Left ventricle myocardium superior (tissue), 1 donor: ENCODE measurements at regions not wholly inside any gene's neighbourhood (a gene's known extent, or its start where the extent isn't known, plus 50 kb on each side); places are given as distances from the start of the nearest gene placed in this dataset.

Source experiments
- ATAC-seq: fragments of 200-7000 bp; cut with Tn5 transposase; one replicate; pipeline ENCODE4 v1.9.1; 2020; ENCODE audit warnings: mild to moderate bottlenecking, moderate library complexity
- DNase-seq: peaks from one replicate; pipeline ENCODE4 v3.0.0-alpha.2; 2020
- intact Hi-C: fragments of 100-400 bp; cut with micrococcal nuclease; formaldehyde crosslinking; loops from one replicate; pipeline ENCODE4 v1.11.0; 2022
- donor health status: DM: no; HTN: yes; CAD: no; lungs with severe emphysema.

DNA sequence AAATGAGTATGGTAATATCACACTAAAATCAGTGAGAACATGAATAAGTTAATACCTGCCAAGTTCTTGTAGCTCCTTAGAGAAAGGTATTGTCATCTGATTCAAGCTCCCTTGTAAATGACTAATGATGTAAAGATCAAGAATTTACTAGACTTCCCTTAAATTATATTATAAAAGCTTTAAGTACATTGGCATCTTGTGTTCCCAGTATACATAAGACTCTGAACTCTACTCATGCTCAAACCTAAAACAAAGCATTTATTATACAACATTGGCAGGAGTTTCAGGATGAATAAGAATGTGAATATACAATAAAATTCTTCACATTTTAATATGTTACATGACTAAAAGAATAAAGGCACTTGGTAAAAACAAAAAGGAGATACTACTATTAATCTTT is 126.8 kb upstream of the UNC5C start:
- intact Hi-C loops, result no loop called here
- DNase-seq (no peak), ATAC-seq (no peak)

DNA sequence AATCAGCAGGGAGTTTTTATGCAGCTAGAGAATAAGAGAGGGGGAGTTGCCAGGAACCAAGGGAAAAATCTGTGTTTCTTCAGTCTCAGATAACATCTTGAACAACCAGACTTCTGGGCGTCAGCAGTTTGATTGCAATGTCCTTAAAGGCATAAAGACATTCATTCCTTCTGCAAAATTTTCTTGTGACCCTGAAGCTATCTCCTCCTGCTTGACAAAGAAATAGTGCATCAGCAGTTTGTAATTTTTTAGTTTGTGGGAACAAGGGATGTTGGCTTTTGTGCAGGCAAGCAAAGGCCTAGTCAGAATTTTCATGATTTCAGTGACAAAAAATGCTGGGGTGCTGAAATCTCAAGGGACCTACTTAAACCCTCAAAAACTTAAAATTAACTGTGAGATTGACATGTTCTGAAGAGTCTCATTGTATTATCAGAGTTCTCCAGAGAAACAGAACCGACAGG is 125.8 kb upstream of the UNC5C start:
- DNase-seq (no peak), ATAC-seq (no peak)
- intact Hi-C loops, result no loop called here

GRCh38 chr4:95672811-95673210 is 124.0 kb upstream of the UNC5C start:
- intact Hi-C loops, result no loop called here
- ATAC-seq, result no peak
- DNase-seq, result no peak

GRCh38 chr4:95660719-95661118 is 111.9 kb upstream of the UNC5C start:
- DNase-seq, result no peak
- intact Hi-C loops, result no loop called here
- no peak for ATAC-seq

GRCh38 chr4:95651891-95652290 is 103.1 kb upstream of the UNC5C start:
- intact Hi-C loops, result no loop called here
- ATAC-seq (no peak), DNase-seq (no peak)

DNA sequence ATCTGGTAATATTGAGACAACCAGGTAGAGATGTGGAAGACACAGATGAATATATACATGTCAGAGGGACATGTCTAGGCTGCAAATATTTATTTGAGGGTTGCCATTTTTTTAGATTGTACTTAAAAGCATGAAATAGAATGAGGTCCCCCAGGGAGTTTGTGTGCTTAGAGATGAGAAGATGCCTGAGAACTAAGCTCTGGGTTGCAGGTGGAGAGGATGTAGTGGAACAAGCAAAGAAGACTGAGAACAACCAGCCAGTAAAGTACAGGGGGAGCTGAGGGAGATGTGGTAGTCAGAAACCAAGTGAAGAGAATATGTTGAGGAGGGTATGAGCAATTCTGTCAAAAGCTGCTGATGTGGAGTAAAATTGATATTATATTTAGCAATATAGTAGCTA is 95.6 kb upstream of the UNC5C start:
- ATAC-seq, result no peak
- DNase-seq, result no peak
- intact Hi-C loops, result no loop called here

- intact Hi-C loops, result no loop called here
- DNase-seq (no peak), ATAC-seq (no peak)
Measured at GRCh38 chr4:95643627-95644026, 94.9 kb upstream of the UNC5C start.

DNA sequence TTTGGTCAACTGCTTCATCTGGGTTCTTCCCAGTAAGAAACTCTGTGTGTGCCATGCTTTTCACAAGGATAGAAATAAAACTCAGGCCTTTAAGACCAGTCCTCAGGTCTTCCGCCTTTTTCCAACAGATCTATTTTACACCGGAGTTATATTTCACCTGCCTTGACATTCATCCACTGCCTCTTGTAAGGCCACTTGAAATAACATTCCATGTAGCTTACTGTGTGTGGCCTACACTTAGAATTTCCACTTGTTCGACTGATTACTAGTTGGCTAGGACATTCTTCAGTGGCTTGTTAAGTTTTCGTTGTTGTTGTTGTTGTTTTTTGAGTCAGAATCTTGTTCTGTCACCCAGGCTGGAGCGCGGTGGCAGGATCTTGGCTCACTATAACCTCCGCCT is 92.8 kb upstream of the UNC5C start:
- intact Hi-C loops, result no loop called here
- no peak for ATAC-seq

GRCh38 chr4:95640311-95640710 is 91.5 kb upstream of the UNC5C start:
- ATAC-seq, result no peak
- intact Hi-C loops, result no loop called here
- DNase-seq, result no peak

More for the DNA sequence above, 92.8 kb upstream of the UNC5C start:
- DNase-seq, result no peak

DNA sequence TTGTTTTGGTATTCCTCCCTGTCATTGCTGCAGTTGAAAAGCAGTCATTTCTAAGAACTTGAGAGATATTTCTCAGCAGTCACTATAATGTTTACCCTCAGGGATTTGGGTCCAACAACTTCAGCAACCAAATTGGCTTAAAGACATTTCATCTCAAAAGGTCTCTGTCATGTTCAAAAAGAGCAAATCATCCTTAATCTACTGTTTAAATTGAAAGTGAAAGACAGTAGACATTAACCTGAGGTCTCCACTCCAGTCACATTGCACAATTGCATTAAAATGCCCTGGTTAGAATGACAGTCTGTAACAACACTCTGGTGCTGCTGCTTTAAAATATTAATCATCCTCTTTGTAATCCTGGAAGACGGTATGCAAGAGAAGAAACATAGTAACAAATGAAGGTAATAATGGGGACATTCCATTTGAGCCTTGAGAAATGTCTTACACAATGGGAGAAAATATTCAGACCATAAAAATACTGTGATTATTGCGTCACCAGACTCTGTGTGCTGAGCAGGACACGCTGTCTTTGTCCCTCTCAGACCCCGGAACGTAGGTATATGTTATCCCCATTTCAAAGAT is 90.2 kb upstream of the UNC5C start:
- intact Hi-C loops, result no loop called here
- DNase-seq, result no peak
- peak; percentile 24 for ATAC-seq

GRCh38 chr4:95637043-95637600 is 88.3 kb upstream of the UNC5C start:
- no peak for DNase-seq
- ATAC-seq, result no peak
- intact Hi-C loops, result no loop called here

DNA sequence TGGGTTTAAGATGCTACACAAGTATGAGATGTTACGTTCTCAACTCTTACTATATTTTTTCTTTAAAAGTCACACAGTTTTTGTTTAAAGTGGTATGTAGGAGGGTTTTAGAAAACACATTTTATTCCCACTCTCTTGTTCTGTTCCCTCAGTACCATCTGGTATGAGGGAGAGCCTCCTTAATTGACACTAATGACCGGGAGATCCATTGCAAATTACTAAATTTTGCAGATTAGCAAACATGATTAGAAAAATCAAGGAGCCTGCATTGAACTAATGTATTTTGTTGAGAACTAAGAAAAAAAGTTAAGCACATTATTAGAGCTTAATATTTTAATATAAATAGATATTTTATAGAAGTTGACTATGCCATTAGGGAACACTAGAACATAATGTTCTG is 87.3 kb upstream of the UNC5C start:
- no peak for ATAC-seq
- DNase-seq, result no peak
- intact Hi-C loops, result no loop called here

GRCh38 chr4:95627709-95628108 is 78.9 kb upstream of the UNC5C start:
- ATAC-seq (peak; percentile 31), DNase-seq (no peak)
- intact Hi-C loops, result no loop called here

DNA sequence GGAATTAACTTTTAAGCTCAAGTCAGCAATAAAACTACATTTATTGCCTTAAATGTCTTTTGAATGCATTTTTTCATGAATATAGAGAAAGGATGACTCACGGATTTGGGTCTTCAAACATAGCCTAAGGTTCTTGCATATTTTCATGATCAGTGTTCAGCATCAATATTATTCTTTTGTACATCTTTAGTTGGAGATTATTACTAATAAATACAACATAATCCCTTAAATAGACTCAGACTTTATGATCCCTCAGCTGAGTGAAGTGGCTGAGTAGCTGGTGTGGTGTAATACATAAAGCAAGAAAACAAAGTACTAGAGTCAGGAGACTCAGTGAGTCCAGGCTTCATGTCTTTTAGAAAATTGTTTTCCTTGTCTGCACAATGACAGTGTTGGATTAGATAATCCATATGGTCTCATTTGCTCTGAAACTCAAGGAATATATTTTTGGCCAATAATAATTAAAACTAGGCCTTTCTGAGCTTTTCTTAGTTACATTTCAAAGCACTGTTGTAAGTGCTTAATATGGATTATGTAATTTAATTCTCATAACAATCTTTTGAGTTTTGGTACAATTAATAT is 78.3 kb upstream of the UNC5C start:
- DNase-seq, result no peak
- intact Hi-C loops, result no loop called here
- no peak for ATAC-seq

DNA sequence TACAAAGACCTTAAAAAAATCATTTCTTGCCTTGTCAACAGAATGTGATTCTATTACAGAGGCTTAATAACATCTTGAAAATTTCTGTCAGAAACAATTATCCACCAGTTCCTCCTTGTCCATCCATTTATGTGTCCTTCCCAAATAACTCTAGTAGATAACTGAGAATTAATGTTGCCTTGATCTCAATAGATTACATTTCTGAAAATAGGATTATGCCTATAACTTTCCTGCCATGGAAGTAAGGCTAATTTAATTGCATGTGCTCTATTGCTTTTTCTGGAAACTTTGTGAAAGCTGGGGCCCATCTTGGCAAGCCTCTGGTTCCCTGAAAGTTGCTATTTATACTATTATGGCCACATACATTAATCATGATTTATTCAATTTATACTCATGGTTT is 76.2 kb upstream of the UNC5C start:
- no peak for ATAC-seq
- intact Hi-C loops, result no loop called here
- DNase-seq, result no peak

GRCh38 chr4:95619525-95620443 is 71.0 kb upstream of the UNC5C start:
- ATAC-seq, result no peak
- intact Hi-C loops, result no loop called here
- DNase-seq, result no peak

DNA sequence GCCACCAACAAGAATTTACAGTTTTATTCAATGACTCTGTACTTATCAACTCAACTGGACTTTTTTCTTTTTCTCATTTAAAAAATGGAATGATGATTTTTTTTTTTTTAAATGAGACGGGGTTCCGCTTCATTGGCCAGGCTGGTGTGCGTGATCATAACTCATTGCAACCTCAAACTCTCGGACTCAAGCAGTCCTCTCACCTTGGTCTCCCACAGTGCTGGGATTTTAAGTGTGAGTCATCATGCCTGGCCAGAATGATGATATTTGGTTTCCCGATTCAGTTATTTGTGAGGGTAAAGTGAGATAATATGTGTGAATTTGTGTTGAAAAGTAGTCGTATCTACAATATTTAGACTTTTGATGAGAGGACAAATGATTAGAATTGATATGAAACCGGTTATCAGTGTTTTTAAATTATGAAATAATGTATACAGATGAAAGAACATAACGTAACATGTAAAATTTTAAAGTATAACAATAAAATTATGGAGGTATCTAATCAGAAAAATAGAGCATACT is 66.0 kb upstream of the UNC5C start:
- no peak for ATAC-seq
- intact Hi-C loops, result no loop called here

DNA sequence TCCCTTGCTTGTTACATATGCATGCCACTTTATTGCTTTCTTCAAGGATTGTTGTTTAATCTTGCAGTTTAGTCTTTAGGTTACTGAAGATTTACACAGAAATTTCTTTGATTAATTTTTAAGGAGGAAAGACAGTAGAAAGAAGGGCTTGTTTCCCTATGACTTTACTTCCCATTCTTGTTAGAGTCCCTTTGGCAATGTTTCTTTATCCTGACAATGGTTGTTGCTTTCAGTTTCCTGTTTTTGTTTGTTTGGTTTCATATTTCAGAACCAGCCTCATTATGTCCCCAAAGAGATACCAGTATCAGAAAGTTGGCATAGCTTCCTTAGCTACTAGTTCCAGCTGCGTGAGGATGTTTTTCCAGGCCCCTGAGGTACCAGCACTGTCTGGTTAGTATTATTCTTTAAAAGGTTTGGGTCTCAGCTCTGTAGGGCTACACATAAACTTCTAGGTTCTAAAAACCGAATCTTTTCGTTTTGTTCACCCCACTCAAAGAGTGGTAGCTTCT is 61.3 kb upstream of the UNC5C start:
- DNase-seq (no peak), ATAC-seq (no peak)
- intact Hi-C loops, result no loop called here

More for the DNA sequence above, 66.0 kb upstream of the UNC5C start:
- no peak for DNase-seq

- no peak for ATAC-seq
- no peak for DNase-seq
- intact Hi-C loops, result no loop called here
Measured at GRCh38 chr4:95606739-95607138, 58.0 kb upstream of the UNC5C start.

GRCh38 chr4:95603393-95603792 is 54.6 kb upstream of the UNC5C start:
- peak; percentile 47 for ATAC-seq
- intact Hi-C loops, result no loop called here
- DNase-seq, result no peak
